OCI-LY1 (cell line): ENCODE measurements at regions not wholly inside any gene's neighbourhood (a gene's known extent, or its start where the extent isn't known, plus 50 kb on each side); places are given as distances from the start of the nearest gene placed in this dataset.

Source experiments
- H2AFZ ChIP-seq: fragments of 200-600 bp; sonication (generic), shearing (Covaris generic); 2 replicates; pipeline ENCODE4 v1.6.0; 2014; ENCODE audit warnings: antibody characterized with exemption, mild to moderate bottlenecking, low read length
- H3F3A ChIP-seq: fragments of 200-600 bp; sonication (generic), shearing (Covaris generic); 2 replicates; pipeline ENCODE4 v1.6.0; 2014; ENCODE audit warnings: mild to moderate bottlenecking, antibody characterized with exemption, low read length, moderate library complexity; ENCODE audit not compliant: insufficient read depth
- H3K27ac ChIP-seq: fragments of 200-600 bp; sonication (generic); 2 replicates; pipeline ENCODE4 v1.5.1; 2014; ENCODE audit warnings: low read length, mixed run types, mild to moderate bottlenecking, low read depth; ENCODE audit not compliant: poor library complexity, severe bottlenecking
- H3K27me3 ChIP-seq: fragments of 200-600 bp; sonication (generic); 2 replicates; pipeline ENCODE4 v1.6.0; 2014; ENCODE audit warnings: antibody characterized with exemption, mild to moderate bottlenecking, low read length, moderate library complexity; ENCODE audit not compliant: insufficient read depth
- H3K36me3 ChIP-seq: fragments of 200-600 bp; sonication (generic); 2 replicates; pipeline ENCODE4 v1.6.1; 2014; ENCODE audit warnings: mild to moderate bottlenecking, antibody characterized with exemption, low read length, moderate library complexity, mixed read lengths; ENCODE audit not compliant: insufficient read depth
- H3K4me1 ChIP-seq: fragments of 200-600 bp; sonication (generic); 2 replicates; pipeline ENCODE4 v1.5.1; 2014; ENCODE audit warnings: mild to moderate bottlenecking, low read length, moderate library complexity; ENCODE audit not compliant: insufficient read depth, severe bottlenecking
- H3K4me2 ChIP-seq: fragments of 200-600 bp; sonication (generic), shearing (Covaris generic); 2 replicates; pipeline ENCODE4 v1.6.1; 2014; ENCODE audit warnings: low read length
- H3K4me3 ChIP-seq: fragments of 200-600 bp; sonication (generic); 2 replicates; pipeline ENCODE4 v1.5.1; 2014; ENCODE audit warnings: low read length, low read depth, mild to moderate bottlenecking, mixed read lengths; ENCODE audit not compliant: poor library complexity, severe bottlenecking
- H3K79me2 ChIP-seq: fragments of 200-600 bp; shearing (Covaris generic); 2 replicates; pipeline ENCODE4 v1.6.1; 2016; ENCODE audit warnings: mixed run types, low read length, mixed read lengths; ENCODE audit not compliant: insufficient read depth
- H3K9ac ChIP-seq: fragments of 200-600 bp; sonication (generic), shearing (Covaris generic); 2 replicates; pipeline ENCODE4 v1.6.1; 2014; ENCODE audit warnings: mild to moderate bottlenecking, low read length, mixed read lengths
- H3K9me2 ChIP-seq: fragments of 200-600 bp; sonication (generic), shearing (Covaris generic); 2 replicates; pipeline ENCODE4 v1.6.1; 2014; ENCODE audit warnings: low read depth, mild to moderate bottlenecking, low read length, mixed read lengths
- H3K9me3 ChIP-seq: fragments of 200-600 bp; shearing (Covaris generic); 2 replicates; pipeline ENCODE4 v1.6.1; 2014; ENCODE audit warnings: low read length, mixed read lengths
- H4K20me1 ChIP-seq: fragments of 200-600 bp; sonication (generic), shearing (Covaris generic); 2 replicates; pipeline ENCODE4 v1.6.0; 2016; ENCODE audit warnings: mild to moderate bottlenecking, low read length; ENCODE audit not compliant: insufficient read depth
- EZH2 ChIP-seq: fragments of 200-600 bp; sonication (generic), shearing (Covaris generic); IDR thresholded peaks from 2 replicates; pipeline ENCODE4 v1.8.0; 2017; ENCODE audit warnings: borderline replicate concordance, mixed run types, mild to moderate bottlenecking, antibody characterized with exemption, low read length, moderate library complexity, mixed read lengths
- TF ChIP-seq, protein P1 (sequence below): fragments of 200-600 bp; sonication (generic), shearing (Covaris generic); IDR thresholded peaks from 2 replicates; pipeline ENCODE4 v1.5.1; 2017; ENCODE audit warnings: mild to moderate bottlenecking, antibody characterized with exemption, low read length, moderate library complexity, mixed read lengths

DNA sequence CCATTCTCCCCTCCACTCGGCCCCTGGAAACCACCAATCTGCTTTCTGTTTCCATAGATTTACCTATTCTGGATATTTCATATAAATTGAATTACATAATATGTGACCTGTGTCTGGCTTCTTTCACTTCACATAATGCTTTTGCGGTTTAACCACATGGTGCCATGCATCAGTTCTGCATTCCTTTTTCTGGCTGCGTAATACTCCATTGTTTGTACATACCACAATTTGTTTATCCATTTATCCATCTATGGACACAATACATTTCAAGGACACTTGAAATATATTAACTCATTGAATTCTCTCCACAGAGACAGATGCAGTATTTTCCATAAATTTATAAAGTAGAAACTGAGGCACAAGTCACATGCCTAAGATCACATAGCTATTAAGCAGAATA, 110.3 kb upstream of the ETV6 start:
- H3K36me3 ChIP-seq = no peaks in the 10 kb centered on the region; the same call in 1 of the 2 replicates
- no peaks in the 10 kb centered on the region for H3K9me2 ChIP-seq
- H3K4me1 ChIP-seq = no peaks in the 10 kb centered on the region
- TF ChIP-seq, protein P1, sequence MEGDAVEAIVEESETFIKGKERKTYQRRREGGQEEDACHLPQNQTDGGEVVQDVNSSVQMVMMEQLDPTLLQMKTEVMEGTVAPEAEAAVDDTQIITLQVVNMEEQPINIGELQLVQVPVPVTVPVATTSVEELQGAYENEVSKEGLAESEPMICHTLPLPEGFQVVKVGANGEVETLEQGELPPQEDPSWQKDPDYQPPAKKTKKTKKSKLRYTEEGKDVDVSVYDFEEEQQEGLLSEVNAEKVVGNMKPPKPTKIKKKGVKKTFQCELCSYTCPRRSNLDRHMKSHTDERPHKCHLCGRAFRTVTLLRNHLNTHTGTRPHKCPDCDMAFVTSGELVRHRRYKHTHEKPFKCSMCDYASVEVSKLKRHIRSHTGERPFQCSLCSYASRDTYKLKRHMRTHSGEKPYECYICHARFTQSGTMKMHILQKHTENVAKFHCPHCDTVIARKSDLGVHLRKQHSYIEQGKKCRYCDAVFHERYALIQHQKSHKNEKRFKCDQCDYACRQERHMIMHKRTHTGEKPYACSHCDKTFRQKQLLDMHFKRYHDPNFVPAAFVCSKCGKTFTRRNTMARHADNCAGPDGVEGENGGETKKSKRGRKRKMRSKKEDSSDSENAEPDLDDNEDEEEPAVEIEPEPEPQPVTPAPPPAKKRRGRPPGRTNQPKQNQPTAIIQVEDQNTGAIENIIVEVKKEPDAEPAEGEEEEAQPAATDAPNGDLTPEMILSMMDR = no peak
- TF ChIP-seq EZH2 = no peak
- H3K27ac ChIP-seq = no peak overlapping the region
- H4K20me1 ChIP-seq = no peaks in the 10 kb centered on the region
- no peaks in the 10 kb centered on the region for H3K79me2 ChIP-seq
- H3F3A ChIP-seq = no peaks in the 10 kb centered on the region
- H3K4me2 ChIP-seq = no peak overlapping the region
- no peak overlapping the region for H2AFZ ChIP-seq
- no peaks in the 10 kb centered on the region for H3K27me3 ChIP-seq
- no peak overlapping the region for H3K9ac ChIP-seq
- H3K4me3 ChIP-seq = no peak overlapping the region
- H3K9me3 ChIP-seq = no peaks in the 10 kb centered on the region

DNA sequence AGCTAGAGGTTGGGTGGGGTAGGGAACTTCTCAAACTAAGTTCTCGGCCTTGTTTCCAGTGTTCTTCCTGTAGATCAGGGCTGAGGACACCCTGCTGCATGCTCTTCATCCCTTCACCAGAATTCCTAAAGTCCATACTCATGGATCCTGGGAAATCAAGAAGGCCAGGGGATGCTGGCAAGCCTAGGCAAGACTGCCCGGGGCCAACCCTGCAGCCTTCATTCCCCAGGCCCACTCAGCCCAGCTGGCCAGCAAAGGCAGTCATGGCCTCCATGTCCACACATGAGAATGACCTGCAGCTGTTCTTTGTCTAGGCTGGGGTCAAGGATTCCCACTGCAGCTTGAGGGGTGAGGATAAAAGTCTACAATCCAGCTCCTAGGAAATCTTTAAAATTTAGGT, 109.3 kb upstream of the ETV6 start:
- H3K9ac ChIP-seq = no peak overlapping the region
- no peaks in the 10 kb centered on the region for H3K36me3 ChIP-seq
- H3K27me3 ChIP-seq = no peaks in the 10 kb centered on the region
- H3K4me2 ChIP-seq = no peak overlapping the region
- H3K9me3 ChIP-seq = no peaks in the 10 kb centered on the region
- no peaks in the 10 kb centered on the region for H3F3A ChIP-seq
- TF ChIP-seq, protein P1 = no peak
- no peak for TF ChIP-seq EZH2
- no peak overlapping the region for H3K27ac ChIP-seq
- H3K4me3 ChIP-seq = no peak overlapping the region
- H3K9me2 ChIP-seq = no peaks in the 10 kb centered on the region
- H3K4me1 ChIP-seq = no peaks in the 10 kb centered on the region
- H2AFZ ChIP-seq = no peak overlapping the region
- no peaks in the 10 kb centered on the region for H3K79me2 ChIP-seq
- H4K20me1 ChIP-seq = no peaks in the 10 kb centered on the region

DNA sequence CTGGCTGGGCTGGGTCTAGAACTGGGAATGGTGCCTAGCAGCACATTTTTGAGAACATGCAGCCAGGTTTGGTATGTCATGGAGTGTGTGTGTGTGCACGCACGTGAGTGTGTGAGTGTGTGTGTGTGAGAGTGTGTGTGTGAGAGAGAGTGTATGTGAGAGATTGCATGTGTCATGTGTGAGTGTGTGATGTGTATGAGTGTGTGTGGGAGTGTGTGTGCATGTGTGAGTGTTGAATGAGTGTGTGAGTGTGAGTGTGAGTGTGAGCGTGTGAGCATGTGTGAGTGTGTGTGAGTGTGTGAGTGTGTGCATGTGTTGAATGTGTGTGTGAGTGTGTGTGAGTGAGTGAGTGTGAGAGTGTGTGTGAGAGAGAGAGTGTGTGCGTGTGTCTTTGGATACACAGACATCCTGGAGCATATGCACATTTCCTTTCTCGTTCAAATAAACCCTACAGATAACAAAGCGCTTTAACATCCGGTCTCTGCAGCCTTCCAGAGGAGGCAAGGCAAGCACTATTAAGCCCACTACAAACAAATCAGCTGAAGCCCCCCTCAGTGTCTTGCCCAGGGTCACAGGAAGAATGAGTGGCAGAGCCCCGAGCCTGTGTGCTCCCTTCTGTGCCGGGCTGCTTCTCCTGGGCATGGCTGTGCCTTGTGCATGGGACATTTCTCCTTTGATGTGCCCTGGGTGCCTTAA, 108.7 kb upstream of the ETV6 start:
- Histone ChIP-seq H2AFZ (no peak overlapping the region), H3K4me3 (no peak overlapping the region), H3K79me2 (no peaks in the 10 kb centered on the region), H4K20me1 (no peaks in the 10 kb centered on the region), H3K36me3 (no peaks in the 10 kb centered on the region), H3K4me2 (no peak overlapping the region), H3K4me1 (peaks cover 5% of the 10 kb centered on the region), H3F3A (no peaks in the 10 kb centered on the region), H3K9me3 (no peaks in the 10 kb centered on the region), H3K27ac (no peak overlapping the region), H3K27me3 (no peaks in the 10 kb centered on the region), H3K9me2 (no peaks in the 10 kb centered on the region), H3K9ac (no peak overlapping the region)
- TF ChIP-seq EZH2 = no peak
- TF ChIP-seq, protein P1 = no peak
